IMR-90 (cell line): ENCODE measurements at regions not wholly inside any gene's neighbourhood (a gene's known extent, or its start where the extent isn't known, plus 50 kb on each side); places are given as distances from the start of the nearest gene placed in this dataset.

Experiments
- ATAC-seq: fragments of 200-7000 bp; cut with Tn5 transposase; 2 replicates; pipeline ENCODE4 v1.9.1; 2020; ENCODE audit warnings: low read depth, mild to moderate bottlenecking, moderate library complexity
- BruUV-seq: library from RNA; stranded (reverse); fragments of 400-500 nt; replicated peaks from 2 replicates; lab custom pipeline; 2021; lab: Mats Ljungman, UMichigan
- CTCF ChIA-PET: fragments of 300-600 bp; formaldehyde crosslinking; extraction: SDS; loops from one replicate; lab custom pipeline; 2021; ENCODE audit warnings: antibody characterized with exemption; lab: Yijun Ruan, JAX
- POLR2A ChIA-PET: fragments of 300-600 bp; sonication (Branson Sonifier 250); formaldehyde crosslinking; loops from one replicate; lab custom pipeline; 2022; ENCODE audit warnings: antibody characterized with exemption; ENCODE audit not compliant: unreplicated experiment; lab: Charles Lee
- DNase-seq: peaks from one replicate; pipeline ENCODE4 v3.0.0; 2013
- H2AFZ ChIP-seq: replicated peaks from 2 replicates; pipeline ENCODE3; 2013; ENCODE audit warnings: low read length, mild to moderate bottlenecking; ENCODE audit not compliant: poor library complexity
- H2AK5ac ChIP-seq: 2 replicates; pipeline ENCODE4 v1.6.1; 2013; ENCODE audit warnings: low read depth, low read length, inconsistent platforms
- H2AK9ac ChIP-seq: replicated peaks from 2 replicates; pipeline ENCODE3; 2013; ENCODE audit warnings: mild to moderate bottlenecking, low read depth, low read length, moderate library complexity; ENCODE audit not compliant: poor library complexity
- H2BK120ac ChIP-seq: 2 replicates; pipeline ENCODE4 v1.6.1; 2013; ENCODE audit warnings: low read depth, low read length, inconsistent platforms
- H2BK15ac ChIP-seq: 3 replicates; pipeline ENCODE4 v1.6.1; 2013; ENCODE audit warnings: low read depth, low read length, inconsistent platforms
- H2BK20ac ChIP-seq: 2 replicates; pipeline ENCODE4 v1.6.1; 2013; ENCODE audit warnings: low read depth, mild to moderate bottlenecking, inconsistent platforms, low read length, moderate library complexity
- H2BK5ac ChIP-seq: 2 replicates; pipeline ENCODE4 v1.6.1; 2013; ENCODE audit warnings: mild to moderate bottlenecking, low read depth, low read length, inconsistent platforms; ENCODE audit not compliant: poor library complexity, severe bottlenecking
- H3K14ac ChIP-seq: replicated peaks from 2 replicates; pipeline ENCODE4 v1.6.1; 2013; ENCODE audit warnings: low read depth, low read length, inconsistent platforms
- H3K18ac ChIP-seq: 2 replicates; pipeline ENCODE4 v1.6.1; 2013; ENCODE audit warnings: low read depth, low read length, control low read depth
- H3K23ac ChIP-seq: 2 replicates; pipeline ENCODE4 v1.6.1; 2013; ENCODE audit warnings: low read depth, low read length, inconsistent platforms
- H3K27ac ChIP-seq: 2 replicates; pipeline ENCODE4 v1.5.1; 2013; ENCODE audit warnings: mild to moderate bottlenecking, control low read depth, low read length; ENCODE audit not compliant: insufficient read depth
- H3K27me3 ChIP-seq: 2 replicates; pipeline ENCODE4 v1.6.1; 2013; ENCODE audit warnings: low read length; ENCODE audit not compliant: control insufficient read depth, insufficient read depth
- H3K36me3 ChIP-seq: 2 replicates; pipeline ENCODE4 v1.6.1; 2013; ENCODE audit warnings: low read length, mixed read lengths; ENCODE audit not compliant: control insufficient read depth, insufficient read depth
- H3K4ac ChIP-seq: 2 replicates; pipeline ENCODE4 v1.6.1; 2013; ENCODE audit warnings: low read depth, low read length, inconsistent platforms
- H3K4me1 ChIP-seq: 2 replicates; pipeline ENCODE4 v1.6.1; 2013; ENCODE audit warnings: low read length, mixed read lengths; ENCODE audit not compliant: control insufficient read depth, insufficient read depth
- H3K4me2 ChIP-seq: 2 replicates; pipeline ENCODE4 v1.6.1; 2013; ENCODE audit warnings: low read depth, mild to moderate bottlenecking, control low read depth, low read length, moderate library complexity
- H3K4me3 ChIP-seq: 2 replicates; pipeline ENCODE4 v1.5.1; 2013; ENCODE audit warnings: low read depth, mild to moderate bottlenecking, control low read depth, low read length, moderate library complexity; ENCODE audit not compliant: insufficient read depth
- H3K56ac ChIP-seq: 2 replicates; pipeline ENCODE4 v1.6.1; 2013; ENCODE audit warnings: low read length, inconsistent platforms; ENCODE audit not compliant: insufficient read depth; ENCODE audit errors: extremely low read depth
- H3K79me1 ChIP-seq, 2 experiments: 2 replicates each; pipeline ENCODE4 v1.6.1; 2013; ENCODE audit warnings: low read length in 2 of 2, inconsistent platforms in 1 of 2, low read depth in 1 of 2
- H3K9ac ChIP-seq: 2 replicates; pipeline ENCODE4 v1.6.1; 2013; ENCODE audit warnings: low read depth, low read length, control low read depth
- H3K9me1 ChIP-seq: 2 replicates; pipeline ENCODE4 v1.6.1; 2013; ENCODE audit warnings: low read length, inconsistent platforms; ENCODE audit not compliant: insufficient read depth
- H3K9me3 ChIP-seq: 2 replicates; pipeline ENCODE4 v1.6.1; 2013; ENCODE audit warnings: low read length; ENCODE audit not compliant: control insufficient read depth, insufficient read depth
- H4K20me1 ChIP-seq: 2 replicates; pipeline ENCODE4 v1.6.1; 2013; ENCODE audit warnings: low read length, inconsistent platforms; ENCODE audit not compliant: insufficient read depth
- H4K5ac ChIP-seq: 2 replicates; pipeline ENCODE4 v1.6.1; 2013; ENCODE audit warnings: mild to moderate bottlenecking, low read depth, low read length, control low read depth
- H4K8ac ChIP-seq, 2 experiments: 2 replicates each; pipeline ENCODE4 v1.6.1; 2013; ENCODE audit warnings: low read depth in 2 of 2, low read length in 2 of 2, control low read depth in 1 of 2, inconsistent platforms in 1 of 2
- H4K91ac ChIP-seq: 2 replicates; pipeline ENCODE4 v1.6.1; 2013; ENCODE audit warnings: low read depth, low read length, inconsistent platforms; ENCODE audit not compliant: insufficient read depth
- BHLHE40 ChIP-seq: fragments of 150-350 bp; IDR thresholded peaks from 2 replicates; pipeline ENCODE4 v1.6.1; 2016; ENCODE audit warnings: mild to moderate bottlenecking, low read depth, low read length
- CEBPB ChIP-seq: IDR thresholded peaks from 2 replicates; pipeline ENCODE4 v1.6.1; 2012; ENCODE audit warnings: low read depth, low read length, improper control_type of control experiment
- CHD1 ChIP-seq: IDR thresholded peaks from 2 replicates; pipeline ENCODE4 v1.6.1; 2012; ENCODE audit warnings: low read depth, low read length, improper control_type of control experiment
- CTCF ChIP-seq: conservative IDR thresholded peaks from 2 replicates; pipeline ENCODE4 v1.5.1; 2012; ENCODE audit warnings: mild to moderate bottlenecking, low read depth, low read length, improper control_type of control experiment
- ELK1 ChIP-seq: fragments of 150-350 bp; IDR thresholded peaks from 2 replicates; pipeline ENCODE4 v1.6.1; 2016; ENCODE audit warnings: low read depth, mild to moderate bottlenecking, low read length, moderate library complexity, borderline replicate concordance
- FOS ChIP-seq: fragments of 150-350 bp; IDR thresholded peaks from 2 replicates; pipeline ENCODE4 v1.6.1; 2016; ENCODE audit warnings: low read depth, low read length
- MAFK ChIP-seq: IDR thresholded peaks from 2 replicates; pipeline ENCODE4 v1.6.1; 2012; ENCODE audit warnings: low read depth, low read length, improper control_type of control experiment
- MAZ ChIP-seq: IDR thresholded peaks from 2 replicates; pipeline ENCODE4 v1.6.1; 2012; ENCODE audit warnings: low read depth, mild to moderate bottlenecking, low read length, improper control_type of control experiment, moderate library complexity, borderline replicate concordance
- MXI1 ChIP-seq: IDR thresholded peaks from 2 replicates; pipeline ENCODE4 v1.6.1; 2012; ENCODE audit warnings: low read depth, mild to moderate bottlenecking, low read length, moderate library complexity, borderline replicate concordance
- NFE2L2 ChIP-seq: fragments of 150-350 bp; IDR thresholded peaks from 2 replicates; pipeline ENCODE4 v1.6.1; 2016; ENCODE audit warnings: low read depth, mild to moderate bottlenecking, low read length
- POLR2A ChIP-seq: IDR thresholded peaks from 2 replicates; pipeline ENCODE4 v1.6.1; 2012; ENCODE audit warnings: mild to moderate bottlenecking, low read depth, low read length
- RAD21 ChIP-seq: IDR thresholded peaks from 2 replicates; pipeline ENCODE4 v1.6.1; 2012; ENCODE audit warnings: low read length, improper control_type of control experiment
- RCOR1 ChIP-seq: IDR thresholded peaks from 2 replicates; pipeline ENCODE4 v1.6.1; 2012; ENCODE audit warnings: mild to moderate bottlenecking, low read length, improper control_type of control experiment; ENCODE audit not compliant: insufficient replicate concordance
- RFX5 ChIP-seq: IDR thresholded peaks from 2 replicates; pipeline ENCODE4 v1.8.0; 2012; ENCODE audit warnings: low read depth, mild to moderate bottlenecking, low read length, moderate library complexity
- SMC3 ChIP-seq: fragments of 150-350 bp; IDR thresholded peaks from 2 replicates; pipeline ENCODE4 v1.6.1; 2016; ENCODE audit warnings: low read depth, mild to moderate bottlenecking, antibody characterized with exemption, low read length, moderate library complexity
- USF2 ChIP-seq: fragments of 150-350 bp; IDR thresholded peaks from 2 replicates; pipeline ENCODE4 v1.6.1; 2017; ENCODE audit warnings: mild to moderate bottlenecking, antibody characterized with exemption, low read length, low read depth
- WGBS, 2 experiments: methylation state at CpG; one replicate each; pipeline versions ENCODE4 v1.1.5 to v1.1.7; 2013; ENCODE audit warnings: missing lambda C conversion rate in 2 of 2; ENCODE audit not compliant: insufficient read length in 1 of 2; ENCODE audit errors: extremely low coverage in 2 of 2; 5-methylcytosine and 5-hydroxymethylcytosine counted together
- dilution Hi-C: fragments of 300-500 bp; cut with HindIII; formaldehyde crosslinking; loops from one replicate; pipeline ENCODE4 v1.14.3; 2018; ENCODE audit warnings: low sequenced_read_pairs; ENCODE audit not compliant: unreplicated experiment
- in situ Hi-C: fragments of 300-500 bp; cut with MboI; formaldehyde crosslinking; loops from 3 replicates; pipeline ENCODE4 v1.14.3; 2019; ENCODE audit warnings: low sequenced_read_pairs, inconsistent platforms, mixed read lengths
- intact Hi-C: fragments of 100-400 bp; cut with micrococcal nuclease; formaldehyde crosslinking; loops from 2 replicates; pipeline ENCODE4 v1.10.0; 2022

GRCh38 chr2:123086613-123087385 is 938.3 kb upstream of the CNTNAP5 start:
- Histone ChIP-seq H2AK5ac (no peak overlapping the region), H4K8ac (no peak overlapping the region), H3K36me3 (no peaks in the 10 kb centered on the region), H4K20me1 (no peaks in the 10 kb centered on the region), H2BK15ac (no peak overlapping the region), H3K27ac (no peak overlapping the region), H2AK9ac (no peak overlapping the region), H2BK5ac (no peak overlapping the region), H3K9me1 (no peaks in the 10 kb centered on the region), H3K9me3 (peaks cover 5% of the 10 kb centered on the region; the same call in 1 of the 2 replicates), H3K79me1 (no peaks in the 10 kb centered on the region), H3K27me3 (no peaks in the 10 kb centered on the region), H4K5ac (no peak overlapping the region), H3K18ac (no peak overlapping the region), H3K4me3 (no peak overlapping the region), H4K91ac (no peak overlapping the region), H3K14ac (no peak overlapping the region), H3K23ac (no peak overlapping the region), H2AFZ (no peak overlapping the region), H2BK120ac (no peak overlapping the region), H3K4ac (no peak overlapping the region), H3K56ac (no peak overlapping the region), H3K9ac (no peak overlapping the region), H3K4me2 (no peak overlapping the region), H3K4me1 (no peaks in the 10 kb centered on the region), H2BK20ac (no peak overlapping the region)
- no CpG with 5 or more reads among the region's 6 CpGs for WGBS, 2 experiments
- in situ Hi-C loops = no loop called here
- CTCF ChIA-PET = no interaction called here
- DNase-seq = no peak
- no TSS peak for BruUV-seq
- TF ChIP-seq FOS (no peak), CTCF (no peak), MXI1 (no peak), MAZ (no peak), RFX5 (no peak), SMC3 (no peak), CHD1 (no peak), MAFK (no peak), USF2 (no peak), CEBPB (no peak), POLR2A (no peak), RCOR1 (no peak), RAD21 (no peak), ELK1 (no peak), BHLHE40 (no peak), NFE2L2 (no peak)
- no peak for ATAC-seq
- intact Hi-C loops = no loop called here
- POLR2A ChIA-PET = no interaction called here
- dilution Hi-C loops = no loop called here
